Keratinocyte (primary cell): ENCODE measurements at regions not wholly inside any gene's neighbourhood (a gene's known extent, or its start where the extent isn't known, plus 50 kb on each side); places are given as distances from the start of the nearest gene placed in this dataset.

Experiments
- DNase-seq: peaks from one replicate; pipeline ENCODE4 v3.0.0-alpha.2; 2011; ENCODE audit warnings: low read depth, missing footprints, low spot score
- FAIRE-seq: peaks from 2 replicates; lab custom pipeline; 2011; peaks lifted over from hg19 to GRCh38; lab: Jason Lieb, UNC
- H2AFZ ChIP-seq: 2 replicates; pipeline ENCODE4 v1.6.0; 2012; ENCODE audit warnings: low read length, control low read depth, inconsistent platforms; ENCODE audit not compliant: control insufficient read depth
- H3K27ac ChIP-seq: 2 replicates; pipeline ENCODE4 v1.5.1; 2011; ENCODE audit warnings: low read length; ENCODE audit not compliant: control insufficient read depth, insufficient read depth
- H3K27me3 ChIP-seq: 3 replicates; pipeline ENCODE4 v1.6.0; 2011; ENCODE audit warnings: low read length; ENCODE audit not compliant: control insufficient read depth, insufficient read depth; ENCODE audit errors: extremely low read depth
- H3K36me3 ChIP-seq, 2 experiments: 2 replicates in 1 of 2; 3 replicates in 1 of 2; pipeline ENCODE4 v1.5.1; 2011; ENCODE audit warnings: low read length in 2 of 2, mild to moderate bottlenecking in 1 of 2; ENCODE audit not compliant: control insufficient read depth in 2 of 2, insufficient read depth in 2 of 2; ENCODE audit errors: extremely low read depth in 1 of 2
- H3K4me1 ChIP-seq: 3 replicates; pipeline ENCODE4 v1.5.1; 2011; ENCODE audit warnings: low read length; ENCODE audit not compliant: control insufficient read depth, insufficient read depth; ENCODE audit errors: extremely low read depth
- H3K4me2 ChIP-seq: 3 replicates; pipeline ENCODE4 v1.6.0; 2011; ENCODE audit warnings: low read depth, low read length; ENCODE audit not compliant: control insufficient read depth, insufficient read depth; ENCODE audit errors: extremely low read depth
- H3K4me3 ChIP-seq, 3 experiments: fragments of 200-600 bp in 1 of 3; sonication (generic) in 1 of 3; 2 replicates in 2 of 3; 3 replicates in 1 of 3; pipeline ENCODE4 v1.5.1; 2011 to 2016; ENCODE audit warnings: low read length in 3 of 3, mild to moderate bottlenecking in 3 of 3, control low read depth in 2 of 3, inconsistent platforms in 1 of 3, low read depth in 1 of 3, mixed read lengths in 1 of 3, mixed run types in 1 of 3, moderate library complexity in 1 of 3; ENCODE audit not compliant: control insufficient read depth in 2 of 3, insufficient read depth in 2 of 3; ENCODE audit errors: extremely low read depth in 1 of 3
- H3K79me2 ChIP-seq: 2 replicates; pipeline ENCODE4 v1.6.0; 2012; ENCODE audit warnings: low read length; ENCODE audit not compliant: control insufficient read depth, insufficient read depth
- H3K9ac ChIP-seq: 3 replicates; pipeline ENCODE4 v1.6.0; 2011; ENCODE audit warnings: low read length; ENCODE audit not compliant: control insufficient read depth, insufficient read depth; ENCODE audit errors: extremely low read depth
- H3K9me1 ChIP-seq: 3 replicates; pipeline ENCODE4 v1.6.0; 2011; ENCODE audit warnings: low read length; ENCODE audit not compliant: control insufficient read depth, insufficient read depth; ENCODE audit errors: extremely low read depth
- H3K9me3 ChIP-seq: 2 replicates; pipeline ENCODE4 v1.5.1; 2012; ENCODE audit warnings: low read depth, low read length; ENCODE audit not compliant: control insufficient read depth
- H4K20me1 ChIP-seq: 3 replicates; pipeline ENCODE4 v1.6.0; 2011; ENCODE audit warnings: low read length; ENCODE audit not compliant: control insufficient read depth, insufficient read depth; ENCODE audit errors: extremely low read depth
- EZH2 ChIP-seq: IDR thresholded peaks from one replicate; pipeline ENCODE4 v1.6.1; 2012; ENCODE audit warnings: inconsistent platforms, mild to moderate bottlenecking, low read length, moderate library complexity
- dilution Hi-C: fragments of 300-500 bp; cut with MboI; formaldehyde crosslinking; loops from one replicate; pipeline ENCODE4 v1.7.0; 2020; ENCODE audit warnings: low sequenced_read_pairs; ENCODE audit not compliant: extremely low pct_ligation_motif_present
- TF ChIP-seq, protein P1 (sequence below), 3 experiments: IDR thresholded peaks in 1 of 3; conservative IDR thresholded peaks in 1 of 3; optimal IDR thresholded peaks in 1 of 3; 2 replicates in 2 of 3; 3 replicates in 1 of 3; pipeline versions ENCODE3 to v1.5.1; 2011; ENCODE audit warnings: low read length in 3 of 3, mild to moderate bottlenecking in 3 of 3, moderate library complexity in 2 of 3, control low read depth in 1 of 3, inconsistent platforms in 1 of 3; ENCODE audit not compliant: insufficient read depth in 2 of 3; ENCODE audit errors: extremely low read depth in 1 of 3

DNA sequence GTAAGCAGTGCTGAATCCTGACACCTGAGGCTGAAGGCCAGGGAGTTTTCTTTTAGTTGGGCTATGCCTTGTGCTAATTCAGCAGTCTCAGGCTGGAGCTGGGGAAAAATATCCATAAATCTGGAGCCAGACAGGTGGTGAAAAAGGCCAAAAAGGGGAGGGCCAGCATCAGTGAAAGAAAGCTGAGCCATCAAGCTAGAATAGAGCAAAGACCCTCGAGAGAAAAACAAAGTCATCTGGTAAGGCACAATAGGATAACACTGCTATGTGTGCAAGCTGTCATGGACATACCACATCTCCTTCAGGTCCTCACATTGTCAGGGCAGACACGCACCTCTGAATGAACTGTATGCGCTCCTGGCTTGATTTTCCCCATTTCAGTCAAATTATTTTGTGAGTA lies 687.9 kb downstream of the SQOR start:
- DNase-seq: no peak
- Histone ChIP-seq H3K36me3 (no peaks in the 10 kb centered on the region), H4K20me1 (no peaks in the 10 kb centered on the region), H2AFZ (no peak overlapping the region), H3K4me2 (no peak overlapping the region), H3K9me3 (no peaks in the 10 kb centered on the region), H3K79me2 (no peaks in the 10 kb centered on the region), H3K27ac (no peak overlapping the region), H3K9ac (no peak overlapping the region), H3K9me1 (no peaks in the 10 kb centered on the region), H3K27me3 (no peaks in the 10 kb centered on the region), H3K4me3 (no peak overlapping the region), H3K4me1 (no peaks in the 10 kb centered on the region)
- dilution Hi-C loops: no loop called here
- TF ChIP-seq, protein P1, sequence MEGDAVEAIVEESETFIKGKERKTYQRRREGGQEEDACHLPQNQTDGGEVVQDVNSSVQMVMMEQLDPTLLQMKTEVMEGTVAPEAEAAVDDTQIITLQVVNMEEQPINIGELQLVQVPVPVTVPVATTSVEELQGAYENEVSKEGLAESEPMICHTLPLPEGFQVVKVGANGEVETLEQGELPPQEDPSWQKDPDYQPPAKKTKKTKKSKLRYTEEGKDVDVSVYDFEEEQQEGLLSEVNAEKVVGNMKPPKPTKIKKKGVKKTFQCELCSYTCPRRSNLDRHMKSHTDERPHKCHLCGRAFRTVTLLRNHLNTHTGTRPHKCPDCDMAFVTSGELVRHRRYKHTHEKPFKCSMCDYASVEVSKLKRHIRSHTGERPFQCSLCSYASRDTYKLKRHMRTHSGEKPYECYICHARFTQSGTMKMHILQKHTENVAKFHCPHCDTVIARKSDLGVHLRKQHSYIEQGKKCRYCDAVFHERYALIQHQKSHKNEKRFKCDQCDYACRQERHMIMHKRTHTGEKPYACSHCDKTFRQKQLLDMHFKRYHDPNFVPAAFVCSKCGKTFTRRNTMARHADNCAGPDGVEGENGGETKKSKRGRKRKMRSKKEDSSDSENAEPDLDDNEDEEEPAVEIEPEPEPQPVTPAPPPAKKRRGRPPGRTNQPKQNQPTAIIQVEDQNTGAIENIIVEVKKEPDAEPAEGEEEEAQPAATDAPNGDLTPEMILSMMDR (optimal IDR thresholded peaks at IDR 0.05 in 1 of 3, IDR thresholded peaks at IDR 0.05 in 1 of 3, conservative IDR thresholded peaks at IDR 0.05 in 1 of 3; ENCODE audit: extremely low read depth in 1 of 3, insufficient read depth in 2 of 3, low read length in 3 of 3): no peak
- TF ChIP-seq EZH2: no peak
- FAIRE-seq: no peak

DNA sequence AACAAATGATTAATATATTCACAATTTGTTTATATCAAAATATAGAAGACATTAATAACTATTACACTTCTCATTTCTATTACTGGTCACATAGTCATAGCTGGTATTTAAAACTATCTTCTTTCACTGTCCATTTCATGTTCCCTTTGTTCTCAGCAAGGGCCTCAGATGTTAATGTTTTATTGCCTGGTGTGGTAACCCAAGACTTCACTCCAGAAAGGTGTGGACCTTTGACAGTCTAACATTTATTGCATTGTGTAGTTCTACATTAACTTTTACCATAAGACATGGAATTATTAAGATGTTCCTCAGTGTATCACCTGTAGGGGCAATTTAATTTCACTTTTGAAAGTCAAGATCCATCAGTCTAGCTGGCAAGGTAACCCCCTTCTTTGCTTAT lies 691.3 kb downstream of the SQOR start:
- no peaks in the 10 kb centered on the region for H3K36me3 ChIP-seq
- H3K27me3 ChIP-seq: no peaks in the 10 kb centered on the region
- dilution Hi-C loops: no loop called here
- H3K27ac ChIP-seq: no peak overlapping the region
- H3K4me2 ChIP-seq: no peak overlapping the region
- no peaks in the 10 kb centered on the region for H4K20me1 ChIP-seq
- FAIRE-seq (no peak), DNase-seq (no peak)
- no peak overlapping the region for H3K4me3 ChIP-seq
- no peak overlapping the region for H3K9ac ChIP-seq
- H3K4me1 ChIP-seq: no peaks in the 10 kb centered on the region
- H3K9me3 ChIP-seq: no peaks in the 10 kb centered on the region
- no peak overlapping the region for H2AFZ ChIP-seq
- TF ChIP-seq EZH2: no peak
- TF ChIP-seq, protein P1 (optimal IDR thresholded peaks at IDR 0.05 in 1 of 3, IDR thresholded peaks at IDR 0.05 in 1 of 3, conservative IDR thresholded peaks at IDR 0.05 in 1 of 3; ENCODE audit: extremely low read depth in 1 of 3, insufficient read depth in 2 of 3, low read length in 3 of 3): no peak
- no peaks in the 10 kb centered on the region for H3K9me1 ChIP-seq
- H3K79me2 ChIP-seq: no peaks in the 10 kb centered on the region
